ENCODE measurements at regions not wholly inside any gene's neighbourhood (a gene's known extent, or its start where the extent isn't known, plus 50 kb on each side); places are given as distances from the start of the nearest gene placed in this dataset.
A peak's percentile ranks its signal among the peaks of the same experiment; 100 is the strongest.

DNA sequence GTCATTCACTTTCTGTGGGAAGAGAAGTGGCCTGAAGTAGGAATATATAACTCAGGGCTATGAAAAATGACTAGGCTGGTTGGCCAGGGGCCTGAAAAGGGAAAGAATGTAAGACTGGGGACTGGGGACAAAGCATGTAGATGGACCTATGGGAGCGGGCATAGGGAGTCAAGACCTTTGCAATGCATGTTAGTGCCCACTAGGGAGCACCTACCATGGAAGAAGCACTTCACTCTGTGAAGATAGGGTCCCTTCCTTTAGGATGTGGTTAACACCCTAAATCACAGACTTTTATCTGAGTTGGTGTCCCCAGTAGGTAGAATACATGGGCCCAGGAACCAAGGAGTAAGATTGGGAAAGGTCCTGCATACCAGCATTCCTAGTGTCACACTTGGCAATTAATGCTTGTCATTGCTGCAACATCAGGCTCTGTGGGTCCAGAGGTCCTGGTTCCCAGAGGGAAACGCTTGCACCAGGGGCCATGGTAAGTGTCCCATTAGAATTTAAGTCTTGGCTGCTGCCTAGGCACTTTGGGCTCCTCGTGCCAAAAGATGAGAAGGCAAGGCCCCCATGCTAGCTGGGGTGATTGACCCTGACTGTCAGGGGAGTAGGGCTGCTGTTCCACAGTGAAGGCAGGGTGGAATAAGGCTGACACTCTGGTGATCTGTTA lies 79.6 kb downstream of the CRYGS start:
- DNase-seq (ENCODE audit: low spot score) (no peak), ATAC-seq (ENCODE audit: low read depth) (no peak)
- H3K9me3 ChIP-seq (ENCODE audit: severe bottlenecking) = no peaks in the 10 kb centered on the region
- TF ChIP-seq, protein P1, sequence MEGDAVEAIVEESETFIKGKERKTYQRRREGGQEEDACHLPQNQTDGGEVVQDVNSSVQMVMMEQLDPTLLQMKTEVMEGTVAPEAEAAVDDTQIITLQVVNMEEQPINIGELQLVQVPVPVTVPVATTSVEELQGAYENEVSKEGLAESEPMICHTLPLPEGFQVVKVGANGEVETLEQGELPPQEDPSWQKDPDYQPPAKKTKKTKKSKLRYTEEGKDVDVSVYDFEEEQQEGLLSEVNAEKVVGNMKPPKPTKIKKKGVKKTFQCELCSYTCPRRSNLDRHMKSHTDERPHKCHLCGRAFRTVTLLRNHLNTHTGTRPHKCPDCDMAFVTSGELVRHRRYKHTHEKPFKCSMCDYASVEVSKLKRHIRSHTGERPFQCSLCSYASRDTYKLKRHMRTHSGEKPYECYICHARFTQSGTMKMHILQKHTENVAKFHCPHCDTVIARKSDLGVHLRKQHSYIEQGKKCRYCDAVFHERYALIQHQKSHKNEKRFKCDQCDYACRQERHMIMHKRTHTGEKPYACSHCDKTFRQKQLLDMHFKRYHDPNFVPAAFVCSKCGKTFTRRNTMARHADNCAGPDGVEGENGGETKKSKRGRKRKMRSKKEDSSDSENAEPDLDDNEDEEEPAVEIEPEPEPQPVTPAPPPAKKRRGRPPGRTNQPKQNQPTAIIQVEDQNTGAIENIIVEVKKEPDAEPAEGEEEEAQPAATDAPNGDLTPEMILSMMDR (IDR thresholded peaks at IDR 0.05; ENCODE audit: poor library complexity, severe bottlenecking) = no peak
- no peaks in the 10 kb centered on the region for H3K27me3 ChIP-seq (ENCODE audit: insufficient read depth, poor library complexity, severe bottlenecking)
- H3K36me3 ChIP-seq (ENCODE audit: low read depth) = no peaks in the 10 kb centered on the region
- H3K4me3 ChIP-seq (ENCODE audit: severe bottlenecking) = no peak overlapping the region
- H3K27ac ChIP-seq (ENCODE audit: poor library complexity, severe bottlenecking) = no peak overlapping the region
- no peaks in the 10 kb centered on the region for H3K4me1 ChIP-seq (ENCODE audit: insufficient read depth, poor library complexity, severe bottlenecking)

DNA sequence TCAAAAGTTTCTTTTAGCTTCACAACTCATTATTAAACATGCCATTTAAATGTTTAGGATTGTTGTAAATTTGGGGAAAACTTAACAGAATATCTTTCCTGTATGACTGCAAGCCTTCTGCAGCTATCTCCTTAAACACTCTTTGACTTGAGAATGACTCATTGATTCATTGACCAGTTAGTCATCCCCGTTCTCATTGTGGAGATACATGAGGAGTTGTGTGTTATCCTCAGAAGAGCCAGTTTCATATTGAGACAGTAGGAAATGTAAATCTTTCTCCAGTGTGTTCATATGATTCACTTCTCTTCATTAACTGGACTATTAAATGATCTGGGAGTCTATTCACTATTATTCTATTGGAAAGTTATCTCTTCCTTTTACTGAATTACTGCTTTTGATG lies 83.0 kb downstream of the CRYGS start:
- TF ChIP-seq, protein P1 (IDR thresholded peaks at IDR 0.05; ENCODE audit: poor library complexity, severe bottlenecking) = no peak
- DNase-seq (ENCODE audit: low spot score) (no peak), ATAC-seq (ENCODE audit: low read depth) (peak; percentile 94)
- no peaks in the 10 kb centered on the region for H3K36me3 ChIP-seq (ENCODE audit: low read depth)
- no peaks in the 10 kb centered on the region for H3K27me3 ChIP-seq (ENCODE audit: insufficient read depth, poor library complexity, severe bottlenecking)
- no peak overlapping the region for H3K4me3 ChIP-seq (ENCODE audit: severe bottlenecking)
- no peak overlapping the region for H3K27ac ChIP-seq (ENCODE audit: poor library complexity, severe bottlenecking)
- no peaks in the 10 kb centered on the region for H3K9me3 ChIP-seq (ENCODE audit: severe bottlenecking)
- H3K4me1 ChIP-seq (ENCODE audit: insufficient read depth, poor library complexity, severe bottlenecking) = no peaks in the 10 kb centered on the region

DNA sequence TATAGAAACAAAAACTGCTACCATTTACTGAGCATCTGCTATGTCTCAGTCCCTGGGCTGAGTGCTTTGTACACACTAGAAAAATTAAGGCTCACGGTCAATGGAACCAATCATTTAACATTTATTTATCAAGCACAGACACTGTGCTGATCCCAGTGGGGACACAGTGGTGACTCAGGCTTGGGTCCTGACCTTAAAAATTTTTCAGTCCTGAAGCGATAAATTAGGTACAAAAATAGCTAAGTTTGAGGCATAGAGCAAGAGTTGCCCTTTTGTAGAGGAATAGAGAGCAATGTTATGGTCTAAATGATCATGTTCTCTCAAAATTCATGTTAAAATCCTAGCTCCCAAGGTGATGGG lies 85.1 kb downstream of the CRYGS start:
- H3K27me3 ChIP-seq (ENCODE audit: insufficient read depth, poor library complexity, severe bottlenecking) = no peaks in the 10 kb centered on the region
- H3K4me3 ChIP-seq (ENCODE audit: severe bottlenecking) = no peak overlapping the region
- H3K4me1 ChIP-seq (ENCODE audit: insufficient read depth, poor library complexity, severe bottlenecking) = no peaks in the 10 kb centered on the region
- H3K27ac ChIP-seq (ENCODE audit: poor library complexity, severe bottlenecking) = no peak overlapping the region
- DNase-seq (ENCODE audit: low spot score) = no peak
- TF ChIP-seq, protein P1 (IDR thresholded peaks at IDR 0.05; ENCODE audit: poor library complexity, severe bottlenecking) = no peak
- ATAC-seq (ENCODE audit: low read depth) = no peak
- no peaks in the 10 kb centered on the region for H3K9me3 ChIP-seq (ENCODE audit: severe bottlenecking)
- no peaks in the 10 kb centered on the region for H3K36me3 ChIP-seq (ENCODE audit: low read depth)

DNA sequence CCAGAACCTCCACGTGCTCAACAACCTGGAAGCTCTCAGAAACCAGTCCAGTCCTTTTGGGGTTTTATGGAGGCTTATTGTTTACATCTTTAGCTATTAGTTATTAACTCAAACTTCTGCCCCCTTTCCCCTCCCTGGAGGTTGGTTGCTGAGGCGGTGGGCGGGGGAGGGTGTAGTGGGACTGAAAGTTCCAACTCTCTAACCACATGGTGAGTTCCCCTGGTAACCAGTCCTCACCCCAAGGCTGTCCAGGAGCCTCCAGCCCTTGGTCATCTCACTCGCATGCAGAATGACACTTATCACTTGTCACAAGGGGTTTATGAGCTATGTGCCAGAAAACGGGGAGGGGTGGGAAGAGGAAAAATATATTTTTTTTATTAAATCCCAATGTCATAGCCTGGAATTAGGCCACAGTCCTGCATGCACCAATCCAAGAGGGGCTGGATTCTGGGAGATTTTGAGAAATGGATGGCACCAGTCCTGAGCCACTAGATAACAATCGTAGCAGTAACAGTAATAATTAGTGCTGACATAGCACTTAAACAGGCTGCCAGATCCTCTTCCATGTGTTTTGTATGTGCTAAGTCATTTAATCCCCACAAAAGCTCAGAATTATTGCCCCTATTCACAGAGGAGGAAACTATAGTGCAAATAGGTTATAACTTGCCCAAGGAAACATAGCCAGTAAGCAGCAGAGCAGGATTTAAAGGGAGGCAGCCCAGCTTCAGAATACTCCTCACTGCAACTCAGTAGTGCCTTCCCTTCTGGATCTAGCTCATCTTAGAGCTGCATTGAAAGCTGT lies 85.7 kb downstream of the CRYGS start:
- H3K4me1 ChIP-seq (ENCODE audit: insufficient read depth, poor library complexity, severe bottlenecking) = no peaks in the 10 kb centered on the region
- H3K36me3 ChIP-seq (ENCODE audit: low read depth) = no peaks in the 10 kb centered on the region
- no peaks in the 10 kb centered on the region for H3K9me3 ChIP-seq (ENCODE audit: severe bottlenecking)
- DNase-seq (ENCODE audit: low spot score) (no peak), ATAC-seq (ENCODE audit: low read depth) (no peak)
- H3K27me3 ChIP-seq (ENCODE audit: insufficient read depth, poor library complexity, severe bottlenecking) = no peaks in the 10 kb centered on the region
- no peak overlapping the region for H3K4me3 ChIP-seq (ENCODE audit: severe bottlenecking)
- H3K27ac ChIP-seq (ENCODE audit: poor library complexity, severe bottlenecking) = no peak overlapping the region
- TF ChIP-seq, protein P1 (IDR thresholded peaks at IDR 0.05; ENCODE audit: poor library complexity, severe bottlenecking) = no peak

DNA sequence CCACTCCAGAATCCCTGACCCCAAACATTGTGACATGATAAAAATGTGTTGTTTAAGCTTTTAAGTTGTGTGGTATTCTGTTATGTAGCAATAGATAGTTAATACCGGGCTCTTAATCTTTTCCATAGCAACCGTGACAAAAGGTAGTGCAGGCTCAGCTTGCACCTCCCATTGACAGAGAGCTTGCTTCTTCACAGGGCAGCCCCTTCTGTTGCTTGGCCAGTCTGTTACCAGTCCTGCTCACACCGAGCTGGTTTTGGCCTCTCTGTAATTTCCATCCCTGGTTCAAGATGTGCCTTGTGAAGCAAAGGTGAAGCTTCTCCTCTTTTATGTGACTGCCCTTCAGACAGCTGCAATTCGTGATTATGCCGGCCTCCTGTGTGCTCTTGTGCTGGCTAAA lies 86.9 kb downstream of the CRYGS start:
- ATAC-seq (ENCODE audit: low read depth) = no peak
- H3K4me1 ChIP-seq (ENCODE audit: insufficient read depth, poor library complexity, severe bottlenecking) = no peaks in the 10 kb centered on the region
- H3K27me3 ChIP-seq (ENCODE audit: insufficient read depth, poor library complexity, severe bottlenecking) = no peaks in the 10 kb centered on the region
- no peak overlapping the region for H3K27ac ChIP-seq (ENCODE audit: poor library complexity, severe bottlenecking)
- no peak overlapping the region for H3K4me3 ChIP-seq (ENCODE audit: severe bottlenecking)
- DNase-seq (ENCODE audit: low spot score) = no peak
- H3K36me3 ChIP-seq (ENCODE audit: low read depth) = no peaks in the 10 kb centered on the region
- no peaks in the 10 kb centered on the region for H3K9me3 ChIP-seq (ENCODE audit: severe bottlenecking)
- TF ChIP-seq, protein P1 (IDR thresholded peaks at IDR 0.05; ENCODE audit: poor library complexity, severe bottlenecking) = no peak

Data from RWPE2 (cell line).